OCI-LY3 (cell line): ENCODE measurements at regions not wholly inside any gene's neighbourhood (a gene's known extent, or its start where the extent isn't known, plus 50 kb on each side); places are given as distances from the start of the nearest gene placed in this dataset.

Source experiments
- EZH2phosphoT487 ChIP-seq: fragments of 200-600 bp; shearing (Covaris generic); IDR thresholded peaks from 2 replicates; pipeline ENCODE4 v1.6.1; 2018; ENCODE audit warnings: antibody characterized with exemption, mixed run types, low read depth
- TF ChIP-seq, protein P1 (sequence below): fragments of 200-600, 300-600 bp; sonication (generic); IDR thresholded peaks from 2 replicates; pipeline ENCODE4 v1.5.1; 2014; ENCODE audit warnings: antibody characterized with exemption, low read length, low read depth

DNA sequence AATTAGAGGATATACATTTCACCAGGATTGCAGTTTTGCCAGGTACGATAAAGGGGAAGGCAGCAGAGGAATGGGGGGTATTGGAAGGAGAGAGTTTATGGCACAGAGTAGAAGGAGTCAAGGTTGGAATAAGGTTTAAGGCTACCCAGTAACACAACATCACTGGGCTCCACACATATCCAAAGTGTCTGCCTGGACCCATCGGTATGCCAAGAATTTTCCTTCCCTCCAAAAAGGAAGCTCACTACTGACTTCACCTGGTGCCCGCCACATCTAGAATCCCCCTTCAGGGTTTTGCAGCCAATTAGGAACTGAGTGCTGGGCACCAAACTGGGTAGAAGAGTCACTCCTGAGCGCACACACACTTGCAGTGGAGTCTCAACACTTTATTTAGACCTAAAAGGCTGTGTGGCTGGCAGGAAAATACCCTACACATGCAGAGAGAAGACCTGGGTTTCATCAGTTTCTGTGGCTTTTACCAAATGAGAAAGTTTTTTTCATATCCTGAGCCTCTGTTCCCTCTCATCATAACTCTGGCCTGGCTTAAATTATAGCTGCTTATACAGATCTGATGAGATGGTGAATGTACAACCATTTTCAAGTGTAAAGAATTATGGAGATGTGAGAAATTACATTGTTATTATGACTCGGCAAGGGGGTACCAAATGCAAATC, 190.8 kb upstream of the LPP start:
- TF ChIP-seq, protein P1, sequence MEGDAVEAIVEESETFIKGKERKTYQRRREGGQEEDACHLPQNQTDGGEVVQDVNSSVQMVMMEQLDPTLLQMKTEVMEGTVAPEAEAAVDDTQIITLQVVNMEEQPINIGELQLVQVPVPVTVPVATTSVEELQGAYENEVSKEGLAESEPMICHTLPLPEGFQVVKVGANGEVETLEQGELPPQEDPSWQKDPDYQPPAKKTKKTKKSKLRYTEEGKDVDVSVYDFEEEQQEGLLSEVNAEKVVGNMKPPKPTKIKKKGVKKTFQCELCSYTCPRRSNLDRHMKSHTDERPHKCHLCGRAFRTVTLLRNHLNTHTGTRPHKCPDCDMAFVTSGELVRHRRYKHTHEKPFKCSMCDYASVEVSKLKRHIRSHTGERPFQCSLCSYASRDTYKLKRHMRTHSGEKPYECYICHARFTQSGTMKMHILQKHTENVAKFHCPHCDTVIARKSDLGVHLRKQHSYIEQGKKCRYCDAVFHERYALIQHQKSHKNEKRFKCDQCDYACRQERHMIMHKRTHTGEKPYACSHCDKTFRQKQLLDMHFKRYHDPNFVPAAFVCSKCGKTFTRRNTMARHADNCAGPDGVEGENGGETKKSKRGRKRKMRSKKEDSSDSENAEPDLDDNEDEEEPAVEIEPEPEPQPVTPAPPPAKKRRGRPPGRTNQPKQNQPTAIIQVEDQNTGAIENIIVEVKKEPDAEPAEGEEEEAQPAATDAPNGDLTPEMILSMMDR = no peak
- no peak for TF ChIP-seq EZH2phosphoT487
